ENCODE measurements at regions not wholly inside any gene's neighbourhood (a gene's known extent, or its start where the extent isn't known, plus 50 kb on each side); places are given as distances from the start of the nearest gene placed in this dataset.

DNA sequence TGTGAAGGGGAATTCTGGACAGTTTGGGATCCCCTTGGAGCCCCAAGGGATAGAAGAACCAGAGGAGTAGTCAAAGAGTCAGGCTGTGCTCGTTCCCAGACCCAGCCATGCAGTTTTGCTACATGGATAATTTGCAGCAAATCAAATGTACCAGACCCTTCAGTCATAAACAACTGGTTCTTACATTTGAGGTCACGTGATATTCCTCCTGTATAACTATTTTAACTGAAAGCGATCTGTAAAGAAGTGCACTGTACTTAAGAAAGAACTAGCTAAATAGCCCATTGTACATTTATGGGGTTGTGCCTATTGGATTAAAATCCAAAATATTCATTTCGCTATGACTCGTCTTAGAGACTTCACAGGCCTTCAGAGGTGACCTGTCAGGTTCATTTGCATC, 550.2 kb upstream of the TENM3 start:
- no peak for DNase-seq

DNA sequence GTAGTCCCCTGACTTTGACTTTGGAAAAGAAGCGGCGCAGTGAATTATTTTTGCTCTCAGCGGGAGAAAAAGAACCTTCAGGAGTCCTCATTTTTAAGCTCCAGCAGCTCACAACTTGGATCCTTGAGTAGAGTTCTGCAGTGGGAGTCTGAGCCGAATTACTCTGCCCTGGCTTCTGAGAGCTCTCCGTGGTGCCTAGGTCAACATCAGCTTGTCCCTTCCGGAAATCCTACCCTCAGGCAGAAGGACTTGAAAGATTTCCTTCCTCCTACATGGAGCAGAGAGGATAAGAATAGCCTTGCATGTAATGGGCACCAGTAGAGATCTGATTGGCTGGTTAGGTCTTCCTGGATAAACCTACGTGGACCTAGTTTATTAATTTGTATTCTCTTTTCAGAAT, 549.7 kb upstream of the TENM3 start:
- no peak for DNase-seq

GRCh38 chr4:181698221-181698620, 545.0 kb upstream of the TENM3 start:
- no peak for DNase-seq

DNA sequence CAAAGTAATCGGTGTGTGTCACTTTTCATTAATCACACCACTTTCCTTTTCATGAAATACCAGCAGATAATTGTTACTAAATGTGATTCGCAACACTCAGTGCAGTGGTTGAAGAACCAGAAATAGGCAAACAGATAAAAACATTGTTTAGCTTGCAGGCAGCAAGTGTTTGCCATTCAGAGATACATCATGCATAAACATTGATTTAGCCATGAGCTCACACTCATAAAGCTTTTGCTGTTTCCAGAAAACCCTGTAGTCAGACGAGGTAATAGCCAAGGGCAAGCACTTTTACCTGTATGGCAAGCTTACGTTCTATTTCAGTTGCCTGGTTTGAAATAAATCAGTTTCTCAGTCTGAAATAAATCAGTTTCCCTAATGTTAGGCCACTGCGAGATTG, 542.0 kb upstream of the TENM3 start:
- DNase-seq, result no peak

DNA sequence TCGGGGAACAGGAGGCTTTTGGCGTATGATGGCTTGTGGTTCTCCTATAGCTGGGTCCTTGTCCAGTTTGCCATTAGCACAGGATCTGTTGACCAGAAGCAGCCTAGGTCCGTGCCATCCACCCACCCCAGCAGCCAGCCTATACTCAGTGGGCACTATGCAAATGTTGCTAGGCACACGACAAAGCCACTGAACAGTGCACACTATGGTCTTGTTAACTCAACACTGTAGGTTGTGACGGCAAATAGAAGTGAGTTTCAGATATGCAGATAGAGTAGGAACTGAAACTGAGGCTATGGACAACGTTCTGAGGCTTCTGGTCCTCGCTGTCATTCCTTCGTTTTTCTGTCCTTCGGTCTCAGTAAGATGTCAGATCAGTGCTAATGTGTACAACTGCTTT, 541.3 kb upstream of the TENM3 start:
- DNase-seq, result no peak

GRCh38 chr4:181702864-181703495, 540.2 kb upstream of the TENM3 start:
- no peak for DNase-seq

- no peak for DNase-seq
These were observed 533.1 kb upstream of the TENM3 start for GRCh38 chr4:181710143-181710542.

GRCh38 chr4:181711387-181711786, 531.8 kb upstream of the TENM3 start:
- no peak for DNase-seq

GRCh38 chr4:181728305-181728966, 514.8 kb upstream of the TENM3 start:
- no peak for DNase-seq

GRCh38 chr4:181731900-181732299, 511.3 kb upstream of the TENM3 start:
- DNase-seq, result no peak

- DNase-seq, result no peak
These were observed 505.5 kb upstream of the TENM3 start for GRCh38 chr4:181737744-181738143.

DNA sequence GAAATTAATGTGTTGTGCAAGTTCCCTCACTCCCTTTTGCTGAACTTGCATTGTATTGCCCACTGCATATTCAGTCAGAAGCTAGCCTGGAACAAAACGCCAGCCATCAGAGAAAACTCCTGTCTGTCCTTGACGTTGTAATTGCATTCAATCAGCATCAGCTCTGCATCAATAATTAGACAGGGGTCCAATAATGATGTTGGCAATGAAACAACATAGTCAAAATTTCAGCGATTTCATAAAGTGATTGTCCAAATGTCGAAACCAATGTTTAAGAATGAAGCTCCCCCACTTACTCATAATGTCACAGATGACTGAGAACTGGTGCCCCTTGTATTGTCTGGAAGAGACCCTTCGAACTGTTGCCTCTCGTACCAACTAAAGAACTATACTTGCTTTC, 504.2 kb upstream of the TENM3 start:
- no peak for DNase-seq

DNA sequence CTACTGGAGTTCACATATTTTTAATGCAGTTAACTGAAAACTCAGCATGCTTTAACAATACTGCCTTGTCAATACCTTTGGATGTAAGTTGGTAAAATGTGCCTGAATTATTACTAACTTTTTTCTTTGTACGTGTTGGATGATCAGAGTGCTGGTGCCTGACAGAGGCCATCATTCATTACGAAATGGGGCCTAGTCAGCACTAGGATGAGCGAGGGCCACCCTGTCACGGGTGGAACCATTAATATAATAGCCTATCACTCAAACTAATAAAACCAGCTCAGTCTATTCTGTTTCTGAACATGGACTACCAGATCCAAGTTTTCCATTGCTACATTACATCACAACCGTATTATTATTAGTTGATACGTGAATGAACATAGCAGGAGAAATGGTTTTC, 501.7 kb upstream of the TENM3 start:
- DNase-seq, result no peak

DNA sequence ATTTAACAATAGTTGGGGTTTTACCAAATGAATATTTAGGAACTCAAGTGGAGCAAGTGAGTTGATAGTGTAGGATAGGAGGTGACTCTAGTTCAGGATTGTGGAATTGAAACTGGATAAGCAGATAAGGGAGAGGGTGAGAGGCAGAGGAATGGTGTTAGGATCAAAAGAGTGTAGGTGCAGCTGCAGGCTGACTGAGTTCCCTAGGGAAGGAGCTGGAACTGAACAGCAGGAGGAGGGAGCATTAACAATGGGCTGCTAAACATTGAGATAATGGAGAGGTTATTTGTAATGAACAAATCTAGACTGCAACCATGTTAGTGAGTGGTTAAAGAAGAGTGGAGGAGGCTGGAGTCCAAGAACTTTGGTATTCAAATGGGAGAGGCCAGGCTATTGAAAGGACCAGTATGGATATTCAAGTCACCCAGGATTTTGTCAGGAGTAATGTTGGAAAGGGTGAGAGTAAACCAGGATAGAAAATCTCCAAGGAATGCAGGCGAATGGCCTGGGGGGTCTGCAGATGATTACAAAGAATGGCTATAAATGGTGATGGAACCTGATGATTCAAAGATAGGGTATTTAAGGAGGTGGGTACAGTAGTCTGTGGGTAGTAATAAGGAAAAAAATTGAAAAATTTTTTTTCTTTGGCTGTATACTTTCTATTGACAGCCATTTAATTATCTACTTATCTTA, 497.1 kb upstream of the TENM3 start:
- DNase-seq, result no peak

- DNase-seq, result no peak
These were observed 494.6 kb upstream of the TENM3 start for GRCh38 chr4:181748581-181748980.

GRCh38 chr4:181752516-181752915, 490.7 kb upstream of the TENM3 start:
- DNase-seq, result no peak

GRCh38 chr4:181753207-181753606, 490.0 kb upstream of the TENM3 start:
- DNase-seq, result no peak

- no peak for DNase-seq
These were observed 487.4 kb upstream of the TENM3 start for GRCh38 chr4:181755846-181756245.

GRCh38 chr4:181756451-181757095, 486.6 kb upstream of the TENM3 start:
- DNase-seq, result no peak

DNA sequence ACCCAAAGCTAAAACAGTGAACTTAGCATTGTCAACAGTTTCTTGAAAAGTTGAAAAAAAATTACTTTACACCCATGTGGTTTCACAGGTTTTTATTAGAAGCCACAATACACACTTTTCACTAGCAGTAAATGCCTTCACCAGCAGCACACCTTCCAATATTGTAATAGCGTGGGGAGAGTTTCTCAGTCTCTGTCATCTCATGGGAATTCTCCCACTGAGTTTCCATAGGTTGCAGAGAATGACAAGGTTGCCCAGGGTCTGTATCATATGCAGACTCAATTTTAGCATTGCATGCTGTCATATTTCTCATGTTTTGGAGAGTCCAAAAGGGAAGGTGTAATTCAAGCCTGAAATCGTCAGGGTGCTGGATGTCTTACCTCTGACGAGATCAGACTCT, 486.1 kb upstream of the TENM3 start:
- no peak for DNase-seq

DNA sequence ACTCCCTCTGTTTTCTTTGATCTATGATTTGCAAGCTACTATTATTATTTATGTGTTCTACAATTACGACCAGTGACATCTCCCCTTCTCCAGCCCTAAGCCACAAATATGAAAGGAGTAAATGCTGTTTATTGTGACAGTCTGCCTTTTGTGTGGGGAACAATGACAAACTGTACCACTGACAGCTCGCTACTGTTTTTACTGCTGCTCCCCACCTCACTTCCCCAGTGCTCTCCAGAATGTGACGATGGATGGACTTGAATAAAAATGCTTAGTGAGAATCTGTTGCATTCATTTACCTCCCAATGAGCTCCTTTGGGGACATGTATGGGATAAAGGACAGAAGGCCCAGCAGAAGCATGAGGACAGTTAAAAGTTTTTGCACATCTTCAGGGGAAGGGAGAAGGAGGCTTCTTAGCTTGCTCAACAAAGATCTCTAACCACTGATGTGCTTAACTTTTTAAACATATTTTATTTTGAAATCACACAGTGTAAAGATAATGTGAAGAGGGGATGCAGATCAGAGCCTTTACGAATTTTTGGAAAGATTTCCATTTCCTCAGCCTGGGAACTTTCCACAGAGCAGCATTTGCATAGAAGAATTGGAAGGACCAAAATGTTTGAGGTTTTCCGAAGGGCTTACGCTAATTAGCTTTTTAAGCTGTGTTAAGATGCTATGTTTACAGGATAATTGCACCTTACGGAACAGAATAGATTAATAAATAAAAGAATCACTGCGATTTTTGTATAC, 485.1 kb upstream of the TENM3 start:
- no peak for DNase-seq

DNA sequence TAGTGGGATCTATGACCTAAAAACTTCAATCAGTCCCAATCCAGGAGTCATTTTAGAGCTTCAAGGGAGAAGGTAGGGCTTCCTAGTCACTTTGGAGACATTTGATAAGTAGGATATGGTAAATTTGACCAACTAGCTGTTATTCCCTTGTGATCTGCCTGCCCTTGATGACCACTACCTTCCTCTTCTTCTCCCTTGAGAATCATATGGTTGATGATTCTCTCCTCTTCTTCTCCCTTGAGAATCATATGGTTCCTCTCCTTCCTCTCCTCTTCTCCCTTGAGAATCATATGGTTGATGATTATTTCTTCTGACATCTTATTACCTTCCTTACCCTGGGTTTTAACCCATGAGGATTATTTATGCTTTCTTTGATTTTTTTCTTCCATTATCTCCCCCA, 482.6 kb upstream of the TENM3 start:
- no peak for DNase-seq

DNA sequence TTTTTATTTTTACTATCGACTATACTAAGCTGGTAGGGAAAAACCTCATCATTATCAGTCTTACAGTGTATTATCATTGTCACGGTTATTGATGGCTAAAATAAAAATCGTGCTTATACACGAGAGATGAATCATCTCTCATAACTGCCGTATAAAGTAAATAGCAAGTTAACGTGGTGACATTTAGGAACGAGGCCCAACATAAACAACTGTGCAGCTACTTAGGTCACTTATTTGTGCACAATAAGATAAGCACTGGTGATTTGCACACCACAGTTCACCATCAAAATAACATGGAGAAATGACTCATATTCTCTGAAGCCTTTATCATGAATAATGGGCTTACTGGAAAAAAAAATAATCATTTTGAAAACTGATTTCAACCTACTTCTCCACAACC, 482.0 kb upstream of the TENM3 start:
- no peak for DNase-seq

Data from stimulated activated CD8-positive, alpha-beta memory T cell treated with anti-CD3 and anti-CD28 coated beads, Interleukin-4, amount 100 ng/mL, for 48 hours (primary cell).